ENCODE measurements at regions not wholly inside any gene's neighbourhood (a gene's known extent, or its start where the extent isn't known, plus 50 kb on each side); places are given as distances from the start of the nearest gene placed in this dataset.

GRCh38 chr11:112380464-112380863 is 119.8 kb upstream of the PLET1 start:
- TF ChIP-seq, protein P1, sequence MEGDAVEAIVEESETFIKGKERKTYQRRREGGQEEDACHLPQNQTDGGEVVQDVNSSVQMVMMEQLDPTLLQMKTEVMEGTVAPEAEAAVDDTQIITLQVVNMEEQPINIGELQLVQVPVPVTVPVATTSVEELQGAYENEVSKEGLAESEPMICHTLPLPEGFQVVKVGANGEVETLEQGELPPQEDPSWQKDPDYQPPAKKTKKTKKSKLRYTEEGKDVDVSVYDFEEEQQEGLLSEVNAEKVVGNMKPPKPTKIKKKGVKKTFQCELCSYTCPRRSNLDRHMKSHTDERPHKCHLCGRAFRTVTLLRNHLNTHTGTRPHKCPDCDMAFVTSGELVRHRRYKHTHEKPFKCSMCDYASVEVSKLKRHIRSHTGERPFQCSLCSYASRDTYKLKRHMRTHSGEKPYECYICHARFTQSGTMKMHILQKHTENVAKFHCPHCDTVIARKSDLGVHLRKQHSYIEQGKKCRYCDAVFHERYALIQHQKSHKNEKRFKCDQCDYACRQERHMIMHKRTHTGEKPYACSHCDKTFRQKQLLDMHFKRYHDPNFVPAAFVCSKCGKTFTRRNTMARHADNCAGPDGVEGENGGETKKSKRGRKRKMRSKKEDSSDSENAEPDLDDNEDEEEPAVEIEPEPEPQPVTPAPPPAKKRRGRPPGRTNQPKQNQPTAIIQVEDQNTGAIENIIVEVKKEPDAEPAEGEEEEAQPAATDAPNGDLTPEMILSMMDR (IDR thresholded peaks at IDR 0.05) = no peak
- TF ChIP-seq POLR2A (IDR thresholded peaks at IDR 0.05) = no peak
